GM23248 (cell line): ENCODE measurements at regions not wholly inside any gene's neighbourhood (a gene's known extent, or its start where the extent isn't known, plus 50 kb on each side); places are given as distances from the start of the nearest gene placed in this dataset.

Source experiments
- EZH2 ChIP-seq: fragments of 200-600 bp; sonication (generic); IDR thresholded peaks from 2 replicates; pipeline ENCODE4 v1.6.1; 2018; ENCODE audit warnings: antibody characterized with exemption, mild to moderate bottlenecking; ENCODE audit not compliant: insufficient read depth, poor library complexity, severe bottlenecking
- EZH2phosphoT487 ChIP-seq: fragments of 200-600 bp; sonication (generic); IDR thresholded peaks from 2 replicates; pipeline ENCODE4 v1.6.1; 2018; ENCODE audit warnings: antibody characterized with exemption, moderate library complexity, mild to moderate bottlenecking, low read depth; ENCODE audit not compliant: insufficient read depth

DNA sequence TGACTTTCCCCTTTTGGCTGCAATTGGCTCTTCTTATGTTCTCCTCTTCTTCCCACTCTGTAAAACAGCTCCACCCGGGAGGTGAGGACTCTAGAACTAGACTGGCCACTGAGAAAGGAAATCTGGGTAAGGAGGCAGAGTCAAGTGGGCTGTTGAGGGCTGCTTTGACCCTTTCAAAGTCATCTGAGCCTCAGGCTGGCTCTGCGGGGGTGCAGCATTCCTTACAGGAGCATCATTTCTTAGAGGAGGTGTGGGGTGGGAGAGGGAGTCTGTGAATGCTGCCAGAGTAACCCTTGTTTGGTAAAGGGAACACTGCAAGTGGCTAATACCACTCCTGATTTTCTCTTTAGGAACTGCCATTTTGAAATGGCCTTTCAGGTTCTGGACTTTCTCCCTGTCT is 377.7 kb upstream of the SMARCA2 start:
- TF ChIP-seq EZH2 (no peak), EZH2phosphoT487 (no peak)
